HG03064 (cell line): ENCODE measurements at regions not wholly inside any gene's neighbourhood (a gene's known extent, or its start where the extent isn't known, plus 50 kb on each side); places are given as distances from the start of the nearest gene placed in this dataset.
"Not testable (repeated sequence)": the region's sequence is repeated elsewhere in the genome, so short reads cannot be mapped to it uniquely, and the experiment has no call there.

Experiments used
- ATAC-seq: cut with Tn5 transposase; IDR thresholded peaks from one replicate; pipeline ENCODE4 v1.9.1; 2021; ENCODE audit warnings: low read depth; ENCODE audit not compliant: unreplicated experiment

DNA sequence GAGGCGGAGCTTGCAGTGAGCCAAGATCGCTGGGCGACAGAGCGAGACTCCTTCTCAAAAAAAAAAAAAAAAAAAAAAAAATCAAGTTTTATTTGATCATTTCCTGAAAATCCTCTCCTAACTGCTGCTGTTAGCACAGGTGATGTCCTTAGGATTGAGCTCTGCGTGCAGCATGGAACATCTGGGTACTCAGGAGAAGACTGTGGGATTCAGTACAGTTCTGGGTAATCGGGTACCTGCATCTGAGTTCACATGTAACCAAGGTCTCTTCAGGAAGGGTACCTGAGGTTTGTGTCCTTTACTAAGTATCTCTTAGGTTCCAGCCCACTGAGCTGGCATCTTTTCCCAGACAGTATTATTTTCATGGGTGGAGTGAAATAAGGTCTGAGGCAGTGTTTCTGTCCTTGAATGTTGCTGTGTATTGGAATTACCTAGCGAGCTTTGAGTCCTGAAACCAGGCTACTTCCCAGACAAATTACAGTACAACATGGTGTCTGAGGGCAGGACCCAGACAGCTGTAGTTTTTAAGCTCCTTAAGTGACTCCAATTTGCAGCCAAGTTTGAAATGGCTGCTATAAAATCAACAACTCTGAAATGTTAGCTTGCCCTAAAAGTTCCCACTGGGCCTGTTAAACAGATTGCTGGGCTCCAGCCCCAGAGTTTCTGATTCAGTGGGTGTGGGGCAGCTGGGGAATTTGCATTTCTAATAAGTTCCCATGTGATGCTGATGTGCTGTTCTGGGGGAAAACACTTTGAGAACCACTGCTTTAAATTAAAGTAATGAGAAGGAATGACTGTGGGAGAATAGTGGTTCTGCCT lies 120.5 kb downstream of the PMAIP1 start:
- ATAC-seq = no peak

- no peak for ATAC-seq
Observed at GRCh38 chr18:60019463-60019840, 119.7 kb downstream of the PMAIP1 start.

DNA sequence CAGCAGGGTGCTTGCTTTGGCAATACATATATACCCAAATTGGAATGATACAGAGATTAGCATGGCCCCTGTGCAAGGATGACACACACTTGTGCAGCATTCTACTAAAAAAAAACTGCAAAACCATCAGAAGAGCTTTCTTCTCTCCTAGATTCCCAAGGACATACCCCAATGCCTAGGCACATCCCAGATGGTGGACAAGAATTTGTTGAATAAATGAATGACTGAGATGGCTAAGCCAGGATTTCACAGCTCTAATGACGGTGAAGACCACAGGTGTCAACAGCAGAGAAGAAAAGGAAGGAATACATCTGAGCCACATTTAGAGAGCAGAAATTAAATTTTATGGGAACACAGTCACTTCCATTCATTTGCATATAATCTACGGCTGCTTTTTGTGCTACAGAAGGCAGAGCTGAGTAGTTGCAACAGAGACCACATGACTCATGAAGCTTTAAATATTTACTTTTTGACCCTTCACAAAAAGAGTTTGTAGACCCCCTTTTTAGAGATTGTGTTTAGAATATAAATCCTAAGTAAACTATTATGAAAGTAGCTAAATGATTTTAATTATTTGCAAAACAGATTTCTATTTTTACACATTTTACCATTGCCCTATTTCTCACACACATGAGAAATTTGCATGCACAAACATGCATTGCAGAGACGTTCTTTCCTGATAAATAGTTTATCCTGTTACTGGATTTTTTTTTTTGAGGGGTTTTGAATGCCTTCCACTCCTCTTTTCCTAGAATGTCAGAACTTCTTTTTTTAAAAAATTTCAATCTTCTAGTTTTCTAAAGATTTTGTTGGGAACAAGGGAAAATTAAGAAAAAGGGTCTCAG lies 119.0 kb downstream of the PMAIP1 start:
- no peak for ATAC-seq

GRCh38 chr18:60018134-60018533 lies 118.3 kb downstream of the PMAIP1 start:
- not testable (repeated sequence) for ATAC-seq

DNA sequence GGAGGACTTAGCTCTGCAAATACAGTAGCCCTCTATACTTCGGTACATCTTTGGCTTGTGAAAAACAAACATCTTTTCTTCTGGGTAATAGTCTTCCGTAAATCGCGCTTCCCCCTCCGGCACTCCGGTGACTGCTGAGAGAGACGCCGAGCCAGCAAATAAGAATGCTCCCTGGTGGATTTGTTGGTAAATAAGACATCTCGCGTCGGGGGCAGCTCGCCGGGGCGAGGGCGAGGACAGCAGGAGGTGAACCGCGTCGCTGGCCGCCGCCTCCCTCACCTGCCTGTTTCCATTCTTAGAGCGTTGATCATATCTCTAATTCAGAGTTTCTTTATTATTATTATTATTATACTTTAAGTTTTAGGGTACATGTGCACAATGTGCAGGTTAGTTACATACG lies 117.6 kb downstream of the PMAIP1 start:
- ATAC-seq = no peak

DNA sequence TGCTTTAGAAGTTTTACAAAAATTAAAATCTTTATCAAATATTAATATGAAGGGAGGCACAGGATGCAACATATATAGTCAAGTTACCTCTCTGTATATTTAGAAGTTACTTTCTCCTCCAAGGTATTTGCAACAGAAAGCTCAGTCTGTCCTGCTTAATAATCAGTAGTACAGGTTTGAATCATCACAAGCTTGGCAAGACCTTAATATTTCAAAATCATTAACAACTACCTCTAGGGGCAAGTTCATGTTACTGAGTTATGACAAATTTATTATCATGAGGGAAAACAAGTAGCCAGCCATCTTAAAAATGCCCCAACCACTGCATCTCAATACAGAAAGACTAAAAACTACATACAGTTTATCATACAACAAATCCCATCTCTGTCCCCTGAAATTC lies 116.0 kb downstream of the PMAIP1 start:
- ATAC-seq = not testable (repeated sequence)

DNA sequence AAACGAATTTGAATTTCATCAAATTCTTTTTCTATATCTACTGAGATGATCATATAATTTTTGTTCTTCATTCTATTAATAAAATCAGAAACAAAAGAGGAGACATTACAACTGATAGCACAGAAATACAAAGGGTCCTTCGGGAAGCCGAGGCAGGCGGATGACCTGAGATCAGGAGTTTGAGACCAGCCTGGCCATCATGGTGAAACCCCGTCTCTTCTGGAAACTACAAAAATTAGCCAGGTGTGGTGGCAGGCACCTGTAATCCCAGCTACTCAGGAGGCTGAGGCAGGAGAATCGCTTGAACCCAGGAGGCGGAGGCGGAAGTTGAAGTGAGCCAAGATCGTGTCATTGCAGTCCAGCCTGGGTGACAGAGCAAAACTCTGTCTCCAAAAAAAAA lies 113.4 kb downstream of the PMAIP1 start:
- ATAC-seq = not testable (repeated sequence)

- ATAC-seq = no peak
Observed at GRCh38 chr18:60010984-60011383, 111.2 kb downstream of the PMAIP1 start.

GRCh38 chr18:60010513-60010912 lies 110.7 kb downstream of the PMAIP1 start:
- no peak for ATAC-seq

DNA sequence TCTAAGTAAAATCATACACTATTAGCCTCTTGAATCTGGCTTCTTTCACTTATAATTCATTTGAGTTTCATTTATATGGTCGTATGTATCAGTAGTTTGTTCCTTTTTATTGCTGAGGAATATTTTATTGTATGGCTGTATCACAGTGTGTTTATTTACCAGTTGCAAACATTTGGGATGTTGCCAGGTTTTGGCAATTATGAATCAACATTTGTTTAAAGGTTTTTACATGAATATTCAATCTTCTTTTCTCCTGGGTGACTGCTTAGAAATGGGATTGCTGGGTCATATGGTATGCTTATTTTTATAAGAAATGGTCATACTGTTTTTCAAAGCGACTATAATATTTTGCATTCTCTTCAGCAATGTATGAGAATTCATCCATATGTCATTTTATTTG lies 107.9 kb downstream of the PMAIP1 start:
- ATAC-seq = no peak

DNA sequence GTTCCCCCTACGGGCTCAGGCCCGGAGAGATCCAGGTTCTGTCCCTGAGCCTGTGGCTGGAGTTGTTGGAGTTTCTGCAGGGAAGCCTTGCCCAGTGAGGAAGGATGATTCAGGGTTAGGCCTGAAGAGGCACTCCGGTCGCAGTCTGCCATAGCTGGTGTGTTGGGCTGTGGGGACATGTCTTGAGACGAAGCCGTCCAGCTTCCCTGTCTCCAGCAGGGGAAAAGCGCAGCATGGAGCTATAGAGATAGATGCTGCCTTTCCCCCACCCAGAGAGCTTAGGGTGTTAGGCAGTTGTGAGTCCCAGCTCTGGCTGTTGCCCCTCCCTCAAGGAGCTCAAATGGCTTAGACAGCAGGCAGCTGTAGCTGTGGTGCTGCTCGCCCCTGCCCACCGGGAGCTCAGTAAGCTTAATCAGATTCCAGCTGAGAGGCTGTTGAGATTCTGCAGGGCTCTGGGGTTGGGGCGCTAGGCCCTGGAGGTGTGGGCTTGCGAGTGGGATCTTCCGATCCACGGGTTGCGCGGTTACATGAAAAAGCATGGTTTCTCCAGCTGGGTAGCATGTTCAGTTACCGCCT lies 103.9 kb downstream of the PMAIP1 start:
- no peak for ATAC-seq

DNA sequence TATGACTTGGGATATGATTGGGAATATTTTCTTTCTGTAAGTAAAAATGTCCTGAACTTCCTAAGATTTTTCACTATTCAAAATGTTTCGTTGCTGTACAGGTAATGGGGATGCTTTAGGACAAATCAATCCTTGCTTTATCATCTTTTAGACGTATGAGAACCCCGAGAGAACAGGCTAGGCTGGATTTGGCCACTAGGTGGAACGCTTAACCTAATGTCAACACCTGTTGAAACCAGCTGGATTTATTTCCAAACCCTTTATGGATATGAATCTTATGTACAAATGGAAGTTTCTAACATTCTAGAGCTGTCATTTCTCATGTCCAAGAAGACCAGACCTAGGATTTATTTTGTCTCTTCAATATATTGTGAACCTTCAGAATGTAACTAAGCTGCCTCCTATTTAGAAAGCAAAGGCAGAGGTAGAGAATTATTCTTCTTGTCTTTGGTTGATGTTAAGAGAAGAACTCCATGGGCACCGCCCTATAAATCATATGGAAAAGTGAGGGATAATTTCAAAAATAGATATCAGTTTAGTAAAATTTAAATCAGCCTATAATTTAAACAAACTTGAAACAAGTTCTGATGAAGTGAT lies 96.7 kb downstream of the PMAIP1 start:
- peak; percentile 62 for ATAC-seq

DNA sequence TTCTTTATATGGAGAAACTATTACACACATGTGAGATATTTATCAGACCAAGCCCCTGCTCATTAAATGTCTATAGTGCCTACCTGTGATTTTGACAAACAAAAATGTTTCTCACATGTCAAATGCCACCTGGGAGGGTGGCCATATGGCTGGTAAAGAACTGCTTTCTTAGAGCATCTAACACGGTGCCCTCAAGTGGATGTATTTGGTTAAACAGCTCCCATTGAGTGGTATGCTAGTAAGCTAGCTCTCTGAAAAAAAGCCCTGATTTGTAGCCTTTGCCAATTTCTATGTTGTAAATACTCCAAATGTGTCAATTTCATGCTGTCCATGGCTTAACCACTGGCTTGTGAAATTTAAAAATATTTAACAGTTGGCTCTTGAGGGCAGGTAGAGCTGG lies 94.6 kb downstream of the PMAIP1 start:
- ATAC-seq = peak; percentile 55

GRCh38 chr18:59993560-59993959 lies 93.8 kb downstream of the PMAIP1 start:
- no peak for ATAC-seq

- ATAC-seq = no peak
Observed at GRCh38 chr18:59990121-59990823, 90.5 kb downstream of the PMAIP1 start.

DNA sequence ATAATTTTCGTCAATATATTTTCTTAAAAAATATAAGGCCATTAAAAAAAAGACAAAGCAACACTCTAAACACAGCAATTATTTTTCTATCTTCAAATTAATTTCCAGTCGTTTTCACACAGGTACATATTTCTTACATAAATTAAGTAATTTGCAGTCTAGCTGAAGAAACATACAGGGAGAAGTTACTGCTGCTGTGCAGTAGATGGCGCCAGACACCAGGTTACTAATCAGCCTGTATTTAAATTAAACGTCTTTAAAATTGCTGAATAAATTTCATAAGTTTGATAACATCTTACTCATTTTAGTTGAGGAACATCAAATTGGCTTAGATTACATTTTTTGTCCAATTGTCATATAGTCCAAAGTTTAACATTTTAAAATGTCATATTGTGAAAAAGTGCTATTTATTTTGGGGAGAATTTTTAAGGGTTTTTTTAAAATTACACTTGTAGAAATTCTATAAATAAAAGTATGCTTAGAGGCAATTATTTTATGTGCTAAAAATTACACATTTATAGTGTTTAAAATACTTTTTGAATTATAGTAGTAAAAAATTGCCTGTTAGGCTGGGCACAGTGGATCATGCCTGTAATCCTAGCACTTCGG lies 88.4 kb downstream of the PMAIP1 start:
- no peak for ATAC-seq

DNA sequence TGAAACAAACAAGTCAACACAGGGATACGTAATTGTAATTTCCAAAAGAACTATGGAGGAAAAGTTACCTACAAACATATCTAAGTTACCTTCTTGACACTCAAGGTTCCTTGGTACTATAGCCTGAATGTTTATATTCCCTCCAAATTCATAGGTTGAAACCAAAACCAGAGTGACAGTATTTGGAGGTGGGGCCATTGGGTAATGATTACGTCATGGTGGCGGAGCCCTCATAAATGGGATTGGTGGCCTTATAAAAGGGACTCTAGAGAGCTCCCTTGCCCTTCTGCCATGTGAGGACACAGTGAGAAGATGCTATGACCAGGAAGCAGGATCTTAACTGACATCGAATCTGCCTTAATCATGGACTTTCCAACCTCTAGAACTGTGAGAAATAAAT lies 87.3 kb downstream of the PMAIP1 start:
- ATAC-seq = no peak

DNA sequence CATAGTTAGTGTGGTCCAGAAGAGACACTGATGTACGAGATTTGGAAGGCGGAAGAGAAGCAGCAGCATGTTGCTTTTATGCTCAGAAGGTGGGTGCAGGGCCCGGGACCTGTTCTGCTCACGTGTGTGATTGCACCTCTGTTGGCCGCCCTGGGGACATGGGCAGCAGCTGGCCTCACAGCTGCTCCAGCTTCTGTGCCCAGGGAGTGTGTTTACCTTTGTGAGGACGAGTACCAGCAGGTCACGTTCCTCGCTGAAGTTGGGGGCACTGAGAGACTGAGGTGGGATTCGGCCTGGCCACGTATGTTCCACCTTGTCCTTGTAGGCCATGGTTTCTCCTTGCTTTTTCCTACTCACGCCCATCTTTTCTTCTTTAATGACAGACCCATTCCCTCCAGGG lies 86.3 kb downstream of the PMAIP1 start:
- ATAC-seq = no peak

- ATAC-seq = no peak
Observed at GRCh38 chr18:59985289-59985688, 85.5 kb downstream of the PMAIP1 start.

- ATAC-seq = no peak
Observed at GRCh38 chr18:59983506-59983905, 83.7 kb downstream of the PMAIP1 start.
